ENCODE measurements at regions not wholly inside any gene's neighbourhood (a gene's known extent, or its start where the extent isn't known, plus 50 kb on each side); places are given as distances from the start of the nearest gene placed in this dataset.

- 24% methylated on average over 2 of the region's 2 CpGs for WGBS (ENCODE audit: insufficient coverage, insufficient replicate concordance, low lambda C conversion rate, missing lambda C conversion rate)
- TF ChIP-seq ATF7 (IDR thresholded peaks at IDR 0.05; ENCODE audit: low read depth) (peak; percentile 39; the same call in 1 of the 2 replicates), TCF12 (IDR thresholded peaks at IDR 0.05; ENCODE audit: low read depth, low read length) (no peak), TARDBP (IDR thresholded peaks at IDR 0.05; ENCODE audit: borderline replicate concordance) (no peak), CREB1 (IDR thresholded peaks at IDR 0.05; ENCODE audit: low read depth) (0 out of 2 replicates have a peak, but pooled peaks have one; percentile 38), GATAD2B (conservative IDR thresholded peaks at IDR 0.05; ENCODE audit: low read depth) (no peak), CEBPZ (IDR thresholded peaks at IDR 0.05; ENCODE audit: low read depth, low read length) (no peak), KDM1A (IDR thresholded peaks at IDR 0.05; ENCODE audit: borderline replicate concordance) (no peak), USF2 (IDR thresholded peaks at IDR 0.05; ENCODE audit: borderline replicate concordance, low read depth, low read length) (no peak), NFYA (IDR thresholded peaks at IDR 0.05; ENCODE audit: borderline replicate concordance, low read depth, low read length) (no peak), POLR2A (IDR thresholded peaks at IDR 0.05; ENCODE audit: low read depth, low read length) (no peak), NKRF (conservative IDR thresholded peaks at IDR 0.05) (no peak), CBFB (IDR thresholded peaks at IDR 0.05; ENCODE audit: low read depth) (no peak), HCFC1 (IDR thresholded peaks at IDR 0.05; ENCODE audit: low read length) (no peak), E2F8 (IDR thresholded peaks at IDR 0.05; ENCODE audit: low read depth, partially characterized antibody) (no peak), YY1 (IDR thresholded peaks at IDR 0.05; ENCODE audit: low read depth, low read length) (no peak), TCF3 (IDR thresholded peaks at IDR 0.05; ENCODE audit: borderline replicate concordance, insufficient read depth, low read depth, low read length) (no peak)
- CTCF ChIA-PET, result no interaction called here
- ATAC-seq, result no peak
- no peaks in the 10 kb centered on the region for H3K27me3 ChIP-seq (replicated peaks in 1 of 2; ENCODE audit: control insufficient read depth in 2 of 2, insufficient read depth in 2 of 2, low read length in 1 of 2)
- no peak overlapping the region for H3K27ac ChIP-seq (ENCODE audit: control insufficient read depth, insufficient read depth)
- H2AFZ ChIP-seq (ENCODE audit: control insufficient read depth, low read depth, low read length), result no peak overlapping the region
- no TSS peak for BruUV-seq (replicated peaks)
- no peaks in the 10 kb centered on the region for H3K36me3 ChIP-seq (ENCODE audit: control insufficient read depth in 2 of 2, insufficient read depth in 2 of 2, low read length in 1 of 2)
- no peaks in the 10 kb centered on the region for H3K79me2 ChIP-seq (ENCODE audit: control insufficient read depth, insufficient read depth, low read length)
- H3K4me2 ChIP-seq (ENCODE audit: control insufficient read depth, insufficient read depth), result no peak overlapping the region
- POLR2A ChIA-PET, result no interaction called here
- intact Hi-C loops (cut with micrococcal nuclease; ENCODE audit: unreplicated experiment), result no loop called here
- H3K4me1 ChIP-seq (ENCODE audit: control insufficient read depth, insufficient read depth, low read length), result peaks cover 2% of the 10 kb centered on the region; the same call in 1 of the 2 replicates
- peaks cover 3% of the 10 kb centered on the region; the same call in 2 of the 3 replicates for H3K9me3 ChIP-seq (replicated peaks; ENCODE audit: control insufficient read depth, insufficient read depth, low read length)
- SMC1A ChIA-PET (ENCODE audit: uncharacterized antibody, unreplicated experiment), result interaction anchor here (0.8 to 5.5 kb wide), 5 partner anchors 10 to 87 kb away, joined by 3 to 25 read pairs (median 4); no protein-coding TSS in a partner anchor
- no peak overlapping the region for H3K4me3 ChIP-seq
- no peak for DNase-seq (ENCODE audit: low read depth, low spot score)
- no peak overlapping the region for H3K9ac ChIP-seq (ENCODE audit: control insufficient read depth, insufficient read depth, low read length)
- in situ Hi-C loops (cut with MboI), result no loop called here
- RAD21 ChIA-PET (ENCODE audit: unreplicated experiment), result no interaction called here
- FAIRE-seq, result no peak
- no peaks in the 10 kb centered on the region for H4K20me1 ChIP-seq (ENCODE audit: control insufficient read depth, insufficient read depth)
Observed at GRCh38 chr6:137775227-137775626, 91.8 kb upstream of the TNFAIP3 start.
